GM12878 (cell line): ENCODE measurements at regions not wholly inside any gene's neighbourhood (a gene's known extent, or its start where the extent isn't known, plus 50 kb on each side); places are given as distances from the start of the nearest gene placed in this dataset.

Experiments
- ATAC-seq: fragments of 200-7000 bp; cut with Tn5 transposase; 3 replicates; pipeline ENCODE4 v1.9.1; 2020; ENCODE audit warnings: mild to moderate bottlenecking, moderate library complexity
- BruUV-seq: library from RNA; stranded (reverse); fragments of 400-500 nt; replicated peaks from 2 replicates; lab custom pipeline; 2021; lab: Mats Ljungman, UMichigan
- CTCF ChIA-PET: fragments of 300-600 bp; sonication (Branson Sonifier 250); formaldehyde crosslinking; extraction: SDS; loops from one replicate; lab custom pipeline; 2021; ENCODE audit warnings: inconsistent platforms; lab: Yijun Ruan, JAX
- POLR2A ChIA-PET: fragments of 350-600 bp; formaldehyde crosslinking; extraction: SDS; loops from one replicate; lab custom pipeline; 2021; ENCODE audit warnings: inconsistent platforms; lab: Charles Lee
- RAD21 ChIA-PET: fragments of 300-600 bp; sonication (Branson Sonifier 250); formaldehyde crosslinking; loops from one replicate; lab custom pipeline; 2023; ENCODE audit warnings: antibody characterized with exemption; ENCODE audit not compliant: unreplicated experiment; lab: Charles Lee
- SMC1A ChIA-PET: fragments of 300-600 bp; sonication (Branson Sonifier 250); formaldehyde crosslinking; loops from one replicate; lab custom pipeline; 2023; ENCODE audit not compliant: unreplicated experiment, uncharacterized antibody; lab: Charles Lee
- DNase-seq: peaks from one replicate; pipeline ENCODE4 v3.0.0-alpha.2; 2011; ENCODE audit warnings: low read depth, low spot score
- FAIRE-seq: peaks from 3 replicates; lab custom pipeline; 2011; peaks lifted over from hg19 to GRCh38; lab: Jason Lieb, UNC
- H2AFZ ChIP-seq: 2 replicates; pipeline ENCODE4 v1.6.0; 2011; ENCODE audit warnings: low read depth, low read length, control low read depth; ENCODE audit not compliant: control insufficient read depth
- H3K27ac ChIP-seq: 2 replicates; pipeline ENCODE4 v1.5.1; 2011; ENCODE audit warnings: control low read depth; ENCODE audit not compliant: control insufficient read depth, insufficient read depth
- H3K27me3 ChIP-seq, 2 experiments: replicated peaks in 1 of 2; 2 replicates each; pipeline versions ENCODE4 v1.6.0 to v1.6.1; 2011; ENCODE audit warnings: low read length in 1 of 2; ENCODE audit not compliant: control insufficient read depth in 2 of 2, insufficient read depth in 2 of 2
- H3K36me3 ChIP-seq, 2 experiments: 2 replicates each; pipeline ENCODE4 v1.5.1; 2011; ENCODE audit warnings: low read length in 1 of 2; ENCODE audit not compliant: control insufficient read depth in 2 of 2, insufficient read depth in 2 of 2
- H3K4me1 ChIP-seq: 2 replicates; pipeline ENCODE4 v1.6.1; 2011; ENCODE audit warnings: mild to moderate bottlenecking, low read length, moderate library complexity, mixed read lengths; ENCODE audit not compliant: control insufficient read depth, insufficient read depth
- H3K4me2 ChIP-seq: 2 replicates; pipeline ENCODE4 v1.6.0; 2011; ENCODE audit warnings: control low read depth; ENCODE audit not compliant: control insufficient read depth, insufficient read depth
- H3K4me3 ChIP-seq: fragments of 200-600 bp; sonication (generic); 2 replicates; pipeline ENCODE4 v1.5.1; 2016
- H3K79me2 ChIP-seq: 2 replicates; pipeline ENCODE4 v1.6.0; 2011; ENCODE audit warnings: low read length; ENCODE audit not compliant: control insufficient read depth, insufficient read depth
- H3K9ac ChIP-seq: 2 replicates; pipeline ENCODE4 v1.8.0; 2011; ENCODE audit warnings: low read length, control low read depth, mixed read lengths; ENCODE audit not compliant: control insufficient read depth, insufficient read depth
- H3K9me3 ChIP-seq: replicated peaks from 3 replicates; pipeline ENCODE4 v1.5.1; 2011; ENCODE audit warnings: mild to moderate bottlenecking, low read length; ENCODE audit not compliant: control insufficient read depth, insufficient read depth
- H4K20me1 ChIP-seq: 2 replicates; pipeline ENCODE4 v1.6.0; 2011; ENCODE audit not compliant: control insufficient read depth, insufficient read depth
- GABPA ChIP-seq: IDR thresholded peaks from 2 replicates; pipeline ENCODE4 v1.6.1; 2014; ENCODE audit warnings: antibody characterized with exemption, low read depth, mild to moderate bottlenecking, inconsistent platforms
- IKZF2 ChIP-seq, 2 experiments: fragments of 450-650 bp; IDR thresholded peaks; 2 replicates each; pipeline ENCODE4 v1.6.1; 2017; ENCODE audit warnings: mild to moderate bottlenecking in 2 of 2, moderate library complexity in 2 of 2
- MYB ChIP-seq: fragments of 150-350 bp; IDR thresholded peaks from 2 replicates; pipeline ENCODE4 v1.6.1; 2014; ENCODE audit warnings: mild to moderate bottlenecking, low read depth, low read length, borderline replicate concordance
- NBN ChIP-seq: fragments of 450-650 bp; IDR thresholded peaks from 2 replicates; pipeline ENCODE4 v1.6.1; 2016
- NFYB ChIP-seq: IDR thresholded peaks from 2 replicates; pipeline ENCODE4 v1.6.1; 2011; ENCODE audit warnings: low read depth, mild to moderate bottlenecking, low read length, improper control_type of control experiment, moderate library complexity; ENCODE audit not compliant: insufficient read depth
- SP1 ChIP-seq: IDR thresholded peaks from one replicate; pipeline ENCODE4 v1.6.1; 2011; ENCODE audit warnings: low read depth, low read length
- WGBS: methylation state at CpG from one replicate; pipeline ENCODE4 v1.1.6; 2016; ENCODE audit warnings: low lambda C conversion rate; ENCODE audit not compliant: insufficient replicate concordance, insufficient coverage; ENCODE audit errors: missing lambda C conversion rate; 5-methylcytosine and 5-hydroxymethylcytosine counted together
- in situ Hi-C: fragments of 300-500 bp; cut with MboI; formaldehyde crosslinking; loops from 9 replicates; pipeline ENCODE4 v1.14.3; 2018; ENCODE audit warnings: mixed read lengths
- intact Hi-C: fragments of 100-400 bp; cut with micrococcal nuclease; formaldehyde crosslinking; loops from one replicate; pipeline ENCODE4 v1.14.2; 2022; ENCODE audit not compliant: unreplicated experiment

DNA sequence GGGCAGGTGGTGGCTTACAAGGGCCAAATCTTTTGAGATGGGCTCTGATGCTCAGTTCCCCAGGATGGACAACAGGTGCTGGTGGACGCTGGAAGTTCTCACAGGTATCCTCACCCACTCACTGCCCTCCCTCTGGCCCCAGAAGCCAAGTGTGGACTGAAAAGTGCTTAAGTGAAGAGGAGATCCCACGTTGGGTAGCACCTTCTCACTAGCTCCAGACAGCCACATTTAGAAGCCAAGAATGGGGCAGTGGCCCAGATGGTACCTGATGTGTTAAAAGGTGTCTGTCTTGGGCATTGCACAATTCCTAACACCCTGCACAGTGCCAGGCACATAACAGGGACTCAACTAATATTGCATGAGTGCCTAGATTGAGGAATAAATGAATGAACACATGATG, 115.3 kb upstream of the TEX51 start:
- CTCF ChIA-PET, result no interaction called here
- no peak for ATAC-seq

DNA sequence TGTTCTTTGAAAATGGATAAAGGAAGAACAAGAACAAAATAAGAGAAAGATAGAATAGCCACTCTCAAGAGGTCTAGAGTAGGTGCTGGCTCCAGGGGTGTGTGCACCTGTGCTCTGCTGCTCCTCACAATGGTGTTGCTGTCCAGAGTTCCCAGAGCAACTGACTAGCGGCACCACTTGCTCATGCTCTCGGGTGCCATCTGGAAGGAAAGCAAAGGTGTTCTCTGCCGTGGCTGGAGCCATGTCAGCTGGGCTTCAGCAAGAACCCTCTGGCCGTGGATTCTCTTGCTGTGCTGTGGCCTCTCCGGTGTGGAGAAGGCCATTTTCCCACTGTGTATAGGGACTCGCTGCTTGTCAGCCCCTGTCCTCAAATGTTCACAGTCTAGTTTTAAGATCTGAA, 114.6 kb upstream of the TEX51 start:
- in situ Hi-C loops, result no loop called here
- Histone ChIP-seq H3K9me3 (no peaks in the 10 kb centered on the region), H3K27ac (no peak overlapping the region), H4K20me1 (no peaks in the 10 kb centered on the region), H3K9ac (no peak overlapping the region), H3K4me3 (no peak overlapping the region), H3K4me2 (no peak overlapping the region), H2AFZ (no peak overlapping the region), H3K36me3 (no peaks in the 10 kb centered on the region), H3K79me2 (no peaks in the 10 kb centered on the region), H3K4me1 (no peaks in the 10 kb centered on the region), H3K27me3 (no peaks in the 10 kb centered on the region)
- TF ChIP-seq NFYB (no peak), NBN (no peak), GABPA (no peak), MYB (no peak)
- WGBS, result 30% methylated on average over 6 of the region's 6 CpGs
- intact Hi-C loops, result no loop called here
- ATAC-seq, result no peak
- ChIA-PET CTCF (interaction anchor here (0.5 kb wide), 1 partner anchor 191 kb away, joined by 3 read pairs; no protein-coding TSS in a partner anchor), SMC1A (no interaction called here), RAD21 (no interaction called here), POLR2A (no interaction called here)
- DNase-seq, result no peak
- no TSS peak for BruUV-seq
- FAIRE-seq, result no peak

More for the DNA sequence above, 115.3 kb upstream of the TEX51 start:
- TF ChIP-seq IKZF2 (IDR thresholded peaks at IDR 0.05) (no peak), SP1 (no peak)
- Histone ChIP-seq H3K9ac (no peak overlapping the region), H3K27ac (no peak overlapping the region), H4K20me1 (no peaks in the 10 kb centered on the region), H3K9me3 (no peaks in the 10 kb centered on the region), H2AFZ (no peak overlapping the region), H3K79me2 (no peaks in the 10 kb centered on the region), H3K4me1 (no peaks in the 10 kb centered on the region), H3K27me3 (no peaks in the 10 kb centered on the region), H3K4me2 (no peak overlapping the region), H3K36me3 (no peaks in the 10 kb centered on the region), H3K4me3 (no peak overlapping the region)
- ChIA-PET RAD21 (no interaction called here), SMC1A (no interaction called here), POLR2A (no interaction called here)
- DNase-seq, result no peak
- intact Hi-C loops (no loop called here), in situ Hi-C loops (no loop called here)
- no TSS peak for BruUV-seq
- FAIRE-seq, result no peak
- WGBS, result 3% methylated on average over 2 of the region's 2 CpGs
